ENCODE measurements at regions not wholly inside any gene's neighbourhood (a gene's known extent, or its start where the extent isn't known, plus 50 kb on each side); places are given as distances from the start of the nearest gene placed in this dataset.

DNA sequence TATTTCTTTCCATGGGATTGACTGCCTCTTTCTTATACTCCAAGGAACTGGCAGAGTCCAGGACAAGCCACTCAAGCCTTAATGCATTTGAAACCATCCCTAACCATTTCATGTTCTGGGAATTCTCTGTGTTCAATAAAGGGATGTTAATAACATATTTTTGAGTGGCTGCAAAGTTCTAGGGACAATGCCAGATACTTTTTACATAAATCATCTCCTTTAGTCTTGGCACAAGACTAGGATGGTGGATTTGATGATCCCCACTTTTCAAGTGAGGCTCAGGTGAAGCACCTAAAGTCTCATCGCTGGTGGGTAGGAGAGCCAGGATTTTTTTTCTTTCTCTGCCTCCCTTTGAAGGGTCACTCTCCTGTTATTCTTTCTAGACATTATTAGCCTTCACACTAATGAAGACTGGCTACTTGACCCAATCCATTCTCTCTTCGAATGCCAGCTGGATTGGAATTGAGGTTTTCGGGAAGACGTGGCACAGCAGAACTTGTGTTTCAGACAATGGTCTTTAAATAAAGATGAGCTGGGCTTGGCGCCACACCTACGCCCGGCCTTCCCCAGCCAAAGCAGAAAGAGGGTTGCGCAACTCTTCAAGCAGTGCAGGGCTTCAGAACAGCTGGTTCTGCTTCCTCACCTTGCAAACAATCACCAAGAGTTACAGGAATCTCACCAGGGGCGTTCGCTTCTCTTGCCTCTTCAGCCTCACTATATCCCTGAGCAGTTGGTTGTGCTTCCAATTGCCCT, 73.8 kb upstream of the BMPER start:
- TF ChIP-seq, protein P1, sequence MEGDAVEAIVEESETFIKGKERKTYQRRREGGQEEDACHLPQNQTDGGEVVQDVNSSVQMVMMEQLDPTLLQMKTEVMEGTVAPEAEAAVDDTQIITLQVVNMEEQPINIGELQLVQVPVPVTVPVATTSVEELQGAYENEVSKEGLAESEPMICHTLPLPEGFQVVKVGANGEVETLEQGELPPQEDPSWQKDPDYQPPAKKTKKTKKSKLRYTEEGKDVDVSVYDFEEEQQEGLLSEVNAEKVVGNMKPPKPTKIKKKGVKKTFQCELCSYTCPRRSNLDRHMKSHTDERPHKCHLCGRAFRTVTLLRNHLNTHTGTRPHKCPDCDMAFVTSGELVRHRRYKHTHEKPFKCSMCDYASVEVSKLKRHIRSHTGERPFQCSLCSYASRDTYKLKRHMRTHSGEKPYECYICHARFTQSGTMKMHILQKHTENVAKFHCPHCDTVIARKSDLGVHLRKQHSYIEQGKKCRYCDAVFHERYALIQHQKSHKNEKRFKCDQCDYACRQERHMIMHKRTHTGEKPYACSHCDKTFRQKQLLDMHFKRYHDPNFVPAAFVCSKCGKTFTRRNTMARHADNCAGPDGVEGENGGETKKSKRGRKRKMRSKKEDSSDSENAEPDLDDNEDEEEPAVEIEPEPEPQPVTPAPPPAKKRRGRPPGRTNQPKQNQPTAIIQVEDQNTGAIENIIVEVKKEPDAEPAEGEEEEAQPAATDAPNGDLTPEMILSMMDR (IDR thresholded peaks at IDR 0.05), result no peak
- TF ChIP-seq POLR2A (IDR thresholded peaks at IDR 0.05), result no peak
